22Rv1 (cell line): ENCODE measurements at regions not wholly inside any gene's neighbourhood (a gene's known extent, or its start where the extent isn't known, plus 50 kb on each side); places are given as distances from the start of the nearest gene placed in this dataset.

Experiments
- CTCF ChIP-seq: fragments of 450-650 bp; IDR thresholded peaks from 2 replicates; pipeline ENCODE4 v1.5.1; 2017; ENCODE audit warnings: mild to moderate bottlenecking
- ZFX ChIP-seq: fragments of 450-650 bp; IDR thresholded peaks from 2 replicates; pipeline ENCODE4 v1.6.1; 2017; ENCODE audit warnings: antibody characterized with exemption, borderline replicate concordance

GRCh38 chr12:90672081-90672480, 282.9 kb downstream of the CCER1 start:
- TF ChIP-seq CTCF (no peak), ZFX (no peak)
